HL-60 (cell line): ENCODE measurements at regions not wholly inside any gene's neighbourhood (a gene's known extent, or its start where the extent isn't known, plus 50 kb on each side); places are given as distances from the start of the nearest gene placed in this dataset.

Source experiments
- DNase-seq, 2 experiments: peaks; one replicate each; pipeline ENCODE4 v3.0.0-alpha.2; 2010 to 2020; ENCODE audit warnings: low read depth in 1 of 2, low spot score in 1 of 2
- H3K27ac ChIP-seq: fragments of 250-450 bp; sonication (Bioruptor Pico); replicated peaks from 2 replicates; pipeline ENCODE4 v1.5.1; 2020; ENCODE audit warnings: mild to moderate bottlenecking, moderate library complexity
- H3K27me3 ChIP-seq: fragments of 250-450 bp; sonication (Bioruptor Pico); 2 replicates; pipeline ENCODE4 v1.5.1; 2021; ENCODE audit warnings: mild to moderate bottlenecking, moderate library complexity; ENCODE audit not compliant: insufficient read depth, poor library complexity, severe bottlenecking
- H3K4me3 ChIP-seq: replicated peaks from 2 replicates; pipeline ENCODE4 v1.5.1; 2011; ENCODE audit warnings: mild to moderate bottlenecking, control low read depth, low read length; ENCODE audit not compliant: insufficient read depth
- GABPA ChIP-seq: IDR thresholded peaks from 2 replicates; pipeline ENCODE4 v1.6.1; 2012; ENCODE audit warnings: low read depth
- POLR2AphosphoS5 ChIP-seq: IDR thresholded peaks from 2 replicates; pipeline ENCODE4 v1.6.1; 2012; ENCODE audit warnings: low read depth
- SPI1 ChIP-seq: IDR thresholded peaks from 2 replicates; pipeline ENCODE4 v1.6.1; 2012; ENCODE audit warnings: low read depth, mild to moderate bottlenecking, borderline replicate concordance
- TF ChIP-seq, protein P1 (sequence below): IDR thresholded peaks from one replicate; pipeline ENCODE4 v1.5.1; 2011; ENCODE audit warnings: low read length, control low read depth, inconsistent platforms; ENCODE audit not compliant: insufficient read depth
- TF ChIP-seq, protein P2 (sequence below): IDR thresholded peaks from 2 replicates; pipeline ENCODE4 v1.6.1; 2012; ENCODE audit warnings: low read depth; ENCODE audit not compliant: insufficient replicate concordance

DNA sequence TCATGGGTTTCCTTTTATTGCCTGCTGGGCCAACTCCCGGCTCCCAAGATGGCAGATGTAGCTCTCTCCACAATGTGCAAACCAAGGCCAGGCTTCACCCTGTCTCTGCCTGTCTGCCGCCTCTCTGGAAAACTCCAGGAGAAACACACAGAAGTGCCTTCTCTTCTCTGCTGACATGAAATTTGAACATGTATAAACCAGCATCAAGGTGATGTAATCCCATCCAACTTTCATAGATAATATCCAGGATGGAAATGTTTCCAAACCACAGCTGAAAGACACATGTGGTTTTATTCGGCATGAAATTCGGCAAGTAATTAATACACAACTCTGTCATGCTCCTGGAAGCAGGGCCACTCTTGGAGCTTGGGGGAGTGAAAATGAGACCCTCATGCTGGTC, 297.2 kb downstream of the C7orf25 start:
- DNase-seq: no peak
- H3K27me3 ChIP-seq: no peaks in the 10 kb centered on the region
- TF ChIP-seq, protein P1, sequence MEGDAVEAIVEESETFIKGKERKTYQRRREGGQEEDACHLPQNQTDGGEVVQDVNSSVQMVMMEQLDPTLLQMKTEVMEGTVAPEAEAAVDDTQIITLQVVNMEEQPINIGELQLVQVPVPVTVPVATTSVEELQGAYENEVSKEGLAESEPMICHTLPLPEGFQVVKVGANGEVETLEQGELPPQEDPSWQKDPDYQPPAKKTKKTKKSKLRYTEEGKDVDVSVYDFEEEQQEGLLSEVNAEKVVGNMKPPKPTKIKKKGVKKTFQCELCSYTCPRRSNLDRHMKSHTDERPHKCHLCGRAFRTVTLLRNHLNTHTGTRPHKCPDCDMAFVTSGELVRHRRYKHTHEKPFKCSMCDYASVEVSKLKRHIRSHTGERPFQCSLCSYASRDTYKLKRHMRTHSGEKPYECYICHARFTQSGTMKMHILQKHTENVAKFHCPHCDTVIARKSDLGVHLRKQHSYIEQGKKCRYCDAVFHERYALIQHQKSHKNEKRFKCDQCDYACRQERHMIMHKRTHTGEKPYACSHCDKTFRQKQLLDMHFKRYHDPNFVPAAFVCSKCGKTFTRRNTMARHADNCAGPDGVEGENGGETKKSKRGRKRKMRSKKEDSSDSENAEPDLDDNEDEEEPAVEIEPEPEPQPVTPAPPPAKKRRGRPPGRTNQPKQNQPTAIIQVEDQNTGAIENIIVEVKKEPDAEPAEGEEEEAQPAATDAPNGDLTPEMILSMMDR: no peak
- no peak overlapping the region for H3K4me3 ChIP-seq
- no peak overlapping the region for H3K27ac ChIP-seq

DNA sequence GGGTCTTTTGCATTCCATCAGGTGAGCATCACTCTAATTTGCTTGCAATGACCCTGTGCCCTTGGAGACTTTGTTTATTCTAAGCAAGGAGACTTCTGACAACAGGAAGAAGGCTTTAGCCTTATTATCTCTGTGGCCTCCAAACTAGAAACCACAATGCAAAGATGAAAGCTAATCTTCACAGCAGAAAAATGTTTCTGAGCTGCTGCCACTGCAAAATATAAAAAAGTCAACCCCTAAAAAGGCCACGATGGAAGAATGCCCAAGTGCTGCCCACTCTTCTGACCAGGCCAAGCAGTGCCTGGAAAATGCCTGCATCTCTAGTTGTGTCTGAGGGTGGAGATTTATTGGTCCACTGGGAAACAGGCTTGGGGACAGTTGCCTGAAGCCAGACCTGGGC, 299.9 kb downstream of the C7orf25 start:
- Histone ChIP-seq H3K27me3 (peaks cover 6% of the 10 kb centered on the region), H3K4me3 (no peak overlapping the region), H3K27ac (no peak overlapping the region)
- TF ChIP-seq POLR2AphosphoS5: no peak
- TF ChIP-seq SPI1: no peak
- TF ChIP-seq, protein P2, sequence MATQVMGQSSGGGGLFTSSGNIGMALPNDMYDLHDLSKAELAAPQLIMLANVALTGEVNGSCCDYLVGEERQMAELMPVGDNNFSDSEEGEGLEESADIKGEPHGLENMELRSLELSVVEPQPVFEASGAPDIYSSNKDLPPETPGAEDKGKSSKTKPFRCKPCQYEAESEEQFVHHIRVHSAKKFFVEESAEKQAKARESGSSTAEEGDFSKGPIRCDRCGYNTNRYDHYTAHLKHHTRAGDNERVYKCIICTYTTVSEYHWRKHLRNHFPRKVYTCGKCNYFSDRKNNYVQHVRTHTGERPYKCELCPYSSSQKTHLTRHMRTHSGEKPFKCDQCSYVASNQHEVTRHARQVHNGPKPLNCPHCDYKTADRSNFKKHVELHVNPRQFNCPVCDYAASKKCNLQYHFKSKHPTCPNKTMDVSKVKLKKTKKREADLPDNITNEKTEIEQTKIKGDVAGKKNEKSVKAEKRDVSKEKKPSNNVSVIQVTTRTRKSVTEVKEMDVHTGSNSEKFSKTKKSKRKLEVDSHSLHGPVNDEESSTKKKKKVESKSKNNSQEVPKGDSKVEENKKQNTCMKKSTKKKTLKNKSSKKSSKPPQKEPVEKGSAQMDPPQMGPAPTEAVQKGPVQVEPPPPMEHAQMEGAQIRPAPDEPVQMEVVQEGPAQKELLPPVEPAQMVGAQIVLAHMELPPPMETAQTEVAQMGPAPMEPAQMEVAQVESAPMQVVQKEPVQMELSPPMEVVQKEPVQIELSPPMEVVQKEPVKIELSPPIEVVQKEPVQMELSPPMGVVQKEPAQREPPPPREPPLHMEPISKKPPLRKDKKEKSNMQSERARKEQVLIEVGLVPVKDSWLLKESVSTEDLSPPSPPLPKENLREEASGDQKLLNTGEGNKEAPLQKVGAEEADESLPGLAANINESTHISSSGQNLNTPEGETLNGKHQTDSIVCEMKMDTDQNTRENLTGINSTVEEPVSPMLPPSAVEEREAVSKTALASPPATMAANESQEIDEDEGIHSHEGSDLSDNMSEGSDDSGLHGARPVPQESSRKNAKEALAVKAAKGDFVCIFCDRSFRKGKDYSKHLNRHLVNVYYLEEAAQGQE: no peak
- no peak for TF ChIP-seq GABPA
- TF ChIP-seq, protein P1: no peak
- DNase-seq: no peak

DNA sequence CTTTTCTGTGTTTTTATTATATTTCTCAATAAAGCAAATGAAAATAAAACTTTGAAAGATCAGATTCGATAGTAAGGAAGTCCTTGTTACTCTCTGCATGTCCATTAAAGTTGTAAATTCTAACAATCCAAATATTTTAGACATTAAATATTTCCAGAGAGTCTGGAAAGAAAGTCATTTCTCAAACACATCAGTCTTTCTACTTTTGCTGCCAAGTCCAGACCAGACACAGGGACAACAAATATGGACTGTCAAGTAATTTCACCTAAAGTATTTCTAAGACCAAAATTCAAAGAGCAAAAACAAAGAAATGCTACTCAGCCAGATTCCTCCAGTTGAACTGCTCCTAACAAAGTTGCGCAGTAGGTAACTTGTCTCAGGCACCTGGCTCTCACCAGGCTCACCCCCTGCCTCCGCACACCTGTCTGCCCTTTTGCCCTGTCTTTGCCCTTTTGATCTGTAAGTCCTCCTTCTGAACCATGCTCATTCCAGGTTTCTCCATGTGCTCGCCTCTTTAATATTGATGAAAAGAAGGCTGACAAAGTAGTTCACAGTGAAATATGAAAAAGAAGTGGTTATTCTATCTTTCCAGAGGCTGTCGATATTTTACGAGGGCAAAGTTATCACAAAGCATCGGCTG, 300.5 kb downstream of the C7orf25 start:
- Histone ChIP-seq H3K27me3 (peaks cover 6% of the 10 kb centered on the region), H3K4me3 (no peak overlapping the region), H3K27ac (no peak overlapping the region)
- DNase-seq: no peak
- TF ChIP-seq, protein P2: no peak
- TF ChIP-seq, protein P1: no peak
- TF ChIP-seq POLR2AphosphoS5: no peak
- no peak for TF ChIP-seq SPI1
- no peak for TF ChIP-seq GABPA
